Fibroblast of skin of right quadriceps (primary cell): ENCODE measurements at regions not wholly inside any gene's neighbourhood (a gene's known extent, or its start where the extent isn't known, plus 50 kb on each side); places are given as distances from the start of the nearest gene placed in this dataset.

Source experiments
- DNase-seq: peaks from one replicate; pipeline ENCODE4 v3.0.0-alpha.2; 2013

GRCh38 chr7:22586101-22586785 lies 86.3 kb upstream of the STEAP1B start:
- no peak for DNase-seq

GRCh38 chr7:22584179-22584578 lies 84.2 kb upstream of the STEAP1B start:
- DNase-seq: no peak

- peak; percentile 73 for DNase-seq
Measured at GRCh38 chr7:22582863-22583622, 83.1 kb upstream of the STEAP1B start.

GRCh38 chr7:22581099-22581498 lies 81.1 kb upstream of the STEAP1B start:
- no peak for DNase-seq

GRCh38 chr7:22579961-22580360 lies 80.0 kb upstream of the STEAP1B start:
- no peak for DNase-seq

GRCh38 chr7:22578007-22578733 lies 78.2 kb upstream of the STEAP1B start:
- DNase-seq: peak; percentile 75

GRCh38 chr7:22577470-22578001 lies 77.5 kb upstream of the STEAP1B start:
- DNase-seq: peak; percentile 98

- DNase-seq: no peak
Measured at GRCh38 chr7:22576612-22577469, 76.9 kb upstream of the STEAP1B start.

- DNase-seq: no peak
Measured at GRCh38 chr7:22574754-22575520, 74.9 kb upstream of the STEAP1B start.

- peak; percentile 56 for DNase-seq
Measured at GRCh38 chr7:22572937-22573336, 72.9 kb upstream of the STEAP1B start.

- DNase-seq: no peak
Measured at GRCh38 chr7:22572292-22572691, 72.3 kb upstream of the STEAP1B start.

- DNase-seq: no peak
Measured at GRCh38 chr7:22571766-22572165, 71.8 kb upstream of the STEAP1B start.

- no peak for DNase-seq
Measured at GRCh38 chr7:22569586-22570321, 69.8 kb upstream of the STEAP1B start.

GRCh38 chr7:22566592-22566991 lies 66.6 kb upstream of the STEAP1B start:
- no peak for DNase-seq

GRCh38 chr7:22566176-22566575 lies 66.2 kb upstream of the STEAP1B start:
- DNase-seq: no peak

- peak; percentile 81 for DNase-seq
Measured at GRCh38 chr7:22565315-22565811, 65.4 kb upstream of the STEAP1B start.

- DNase-seq: peak; percentile 90
Measured at GRCh38 chr7:22564511-22565045, 64.6 kb upstream of the STEAP1B start.

GRCh38 chr7:22563621-22564241 lies 63.7 kb upstream of the STEAP1B start:
- DNase-seq: no peak

GRCh38 chr7:22563032-22563501 lies 63.1 kb upstream of the STEAP1B start:
- no peak for DNase-seq
